ENCODE measurements at regions not wholly inside any gene's neighbourhood (a gene's known extent, or its start where the extent isn't known, plus 50 kb on each side); places are given as distances from the start of the nearest gene placed in this dataset.

DNA sequence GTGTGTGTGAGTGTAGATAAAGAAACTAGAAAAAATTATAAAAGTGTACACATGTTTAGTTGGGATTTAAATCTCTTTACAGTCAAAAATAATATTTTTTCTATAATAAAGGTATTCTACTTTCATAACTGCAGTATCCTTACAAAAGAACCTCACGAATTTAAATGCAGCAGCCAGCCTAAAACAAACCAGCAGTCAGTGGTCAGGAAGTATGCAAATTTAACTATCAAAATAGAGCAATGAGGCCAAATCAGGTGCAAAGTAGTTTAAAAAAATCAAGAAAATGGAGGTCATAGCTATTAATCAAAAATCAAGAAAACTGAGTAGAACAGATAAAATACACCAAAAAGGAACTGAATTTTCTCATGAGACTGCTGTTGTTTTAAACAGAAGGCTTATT lies 407.1 kb downstream of the CDH19 start:
- TF ChIP-seq, protein P1, sequence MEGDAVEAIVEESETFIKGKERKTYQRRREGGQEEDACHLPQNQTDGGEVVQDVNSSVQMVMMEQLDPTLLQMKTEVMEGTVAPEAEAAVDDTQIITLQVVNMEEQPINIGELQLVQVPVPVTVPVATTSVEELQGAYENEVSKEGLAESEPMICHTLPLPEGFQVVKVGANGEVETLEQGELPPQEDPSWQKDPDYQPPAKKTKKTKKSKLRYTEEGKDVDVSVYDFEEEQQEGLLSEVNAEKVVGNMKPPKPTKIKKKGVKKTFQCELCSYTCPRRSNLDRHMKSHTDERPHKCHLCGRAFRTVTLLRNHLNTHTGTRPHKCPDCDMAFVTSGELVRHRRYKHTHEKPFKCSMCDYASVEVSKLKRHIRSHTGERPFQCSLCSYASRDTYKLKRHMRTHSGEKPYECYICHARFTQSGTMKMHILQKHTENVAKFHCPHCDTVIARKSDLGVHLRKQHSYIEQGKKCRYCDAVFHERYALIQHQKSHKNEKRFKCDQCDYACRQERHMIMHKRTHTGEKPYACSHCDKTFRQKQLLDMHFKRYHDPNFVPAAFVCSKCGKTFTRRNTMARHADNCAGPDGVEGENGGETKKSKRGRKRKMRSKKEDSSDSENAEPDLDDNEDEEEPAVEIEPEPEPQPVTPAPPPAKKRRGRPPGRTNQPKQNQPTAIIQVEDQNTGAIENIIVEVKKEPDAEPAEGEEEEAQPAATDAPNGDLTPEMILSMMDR (IDR thresholded peaks at IDR 0.05; ENCODE audit: low read depth, low read length) = no peak
- TF ChIP-seq, protein P2, sequence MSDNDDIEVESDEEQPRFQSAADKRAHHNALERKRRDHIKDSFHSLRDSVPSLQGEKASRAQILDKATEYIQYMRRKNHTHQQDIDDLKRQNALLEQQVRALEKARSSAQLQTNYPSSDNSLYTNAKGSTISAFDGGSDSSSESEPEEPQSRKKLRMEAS (IDR thresholded peaks at IDR 0.05; ENCODE audit: low read depth, low read length) = no peak
- no peak for TF ChIP-seq POLR2A (IDR thresholded peaks at IDR 0.05; ENCODE audit: extremely low read depth, insufficient read length)

All from NB4 (cell line).